GM23338 (cell line): ENCODE measurements at regions not wholly inside any gene's neighbourhood (a gene's known extent, or its start where the extent isn't known, plus 50 kb on each side); places are given as distances from the start of the nearest gene placed in this dataset.

ENCODE experiments used
- ATAC-seq: fragments of 200-7000 bp; cut with Tn5 transposase; 3 replicates; pipeline ENCODE4 v1.9.1; 2020
- DNase-seq: peaks from one replicate; pipeline ENCODE4 v3.0.0-alpha.2; 2015; ENCODE audit warnings: low spot score
- H2AFZ ChIP-seq: fragments of 200-600 bp; sonication (generic); 2 replicates; pipeline ENCODE4 v1.8.0; 2016; ENCODE audit warnings: antibody characterized with exemption, mild to moderate bottlenecking, moderate library complexity
- H3F3A ChIP-seq: fragments of 200-600 bp; sonication (generic); replicated peaks from 2 replicates; pipeline ENCODE4 v1.8.0; 2017; ENCODE audit warnings: antibody characterized with exemption, mixed run types, low read depth
- H3K27ac ChIP-seq: fragments of 200-600 bp; sonication (generic); 2 replicates; pipeline ENCODE4 v1.6.1; 2016; ENCODE audit warnings: low read depth
- H3K27me3 ChIP-seq: fragments of 200-600 bp; sonication (generic); 2 replicates; pipeline ENCODE4 v1.8.0; 2016; ENCODE audit warnings: mild to moderate bottlenecking, mixed run types, moderate library complexity; ENCODE audit not compliant: insufficient read depth
- H3K36me3 ChIP-seq: fragments of 200-600 bp; sonication (generic); 2 replicates; pipeline ENCODE4 v1.8.0; 2016; ENCODE audit warnings: mild to moderate bottlenecking; ENCODE audit not compliant: insufficient read depth
- H3K4me1 ChIP-seq: fragments of 200-600 bp; sonication (generic); 2 replicates; pipeline ENCODE4 v1.8.0; 2016; ENCODE audit warnings: mild to moderate bottlenecking, moderate library complexity; ENCODE audit not compliant: insufficient read depth
- H3K4me2 ChIP-seq: fragments of 200-600 bp; sonication (generic); 2 replicates; pipeline ENCODE4 v1.7.1; 2017; ENCODE audit warnings: mixed run types
- H3K4me3 ChIP-seq: fragments of 200-600 bp; sonication (generic); 2 replicates; pipeline ENCODE4 v1.6.1; 2016; ENCODE audit warnings: mixed run types
- H3K79me2 ChIP-seq: fragments of 200-600 bp; sonication (generic); replicated peaks from 2 replicates; pipeline ENCODE4 v1.8.0; 2017; ENCODE audit warnings: mild to moderate bottlenecking; ENCODE audit not compliant: insufficient read depth
- H3K9me2 ChIP-seq: fragments of 200-600 bp; sonication (generic); 2 replicates; pipeline ENCODE4 v1.8.0; 2017; ENCODE audit not compliant: insufficient read depth
- H4K20me1 ChIP-seq: fragments of 200-600 bp; sonication (generic); replicated peaks from 2 replicates; pipeline ENCODE4 v1.8.0; 2017; ENCODE audit warnings: mild to moderate bottlenecking; ENCODE audit not compliant: insufficient read depth
- H3K27ac Mint-ChIP-seq: 2 replicates; pipeline ENCODE4 v1.8.0; 2020; ENCODE audit warnings: inconsistent platforms, mild to moderate bottlenecking, moderate library complexity, mixed read lengths
- H3K27me3 Mint-ChIP-seq: 3 replicates; pipeline ENCODE4 v1.8.0; 2022; ENCODE audit warnings: low read depth, mild to moderate bottlenecking, moderate library complexity, mixed read lengths, inconsistent platforms; ENCODE audit not compliant: insufficient read depth, poor library complexity
- H3K36me3 Mint-ChIP-seq: 3 replicates; pipeline ENCODE4 v1.8.0; 2021; ENCODE audit warnings: low read depth, mild to moderate bottlenecking, inconsistent platforms, moderate library complexity, mixed read lengths
- H3K4me1 Mint-ChIP-seq: 3 replicates; pipeline ENCODE4 v1.8.0; 2020; ENCODE audit warnings: mild to moderate bottlenecking, inconsistent platforms, mixed read lengths
- H3K4me3 Mint-ChIP-seq: 3 replicates; pipeline ENCODE4 v1.8.0; 2021; ENCODE audit warnings: moderate library complexity, mild to moderate bottlenecking, inconsistent platforms, mixed read lengths
- H3K9me3 Mint-ChIP-seq: 3 replicates; pipeline ENCODE4 v1.8.0; 2020; ENCODE audit warnings: moderate library complexity, mild to moderate bottlenecking, inconsistent platforms, mixed read lengths
- CTCF ChIP-seq, 2 experiments: fragments of 200-600 bp in 1 of 2; sonication (generic) in 1 of 2; conservative IDR thresholded peaks; 2 replicates each; pipeline versions ENCODE4 v1.5.1 to v1.6.1; 2016 to 2017; ENCODE audit warnings: antibody characterized with exemption in 2 of 2, low read depth in 2 of 2, mild to moderate bottlenecking in 2 of 2, moderate library complexity in 1 of 2
- ETS1 ChIP-seq: IDR thresholded peaks from 2 replicates; pipeline ENCODE4 v1.6.1; 2016; ENCODE audit warnings: antibody characterized with exemption
- EZH2 ChIP-seq: fragments of 200-600 bp; sonication (generic); IDR thresholded peaks from one replicate; pipeline ENCODE4 v1.8.0; 2017; ENCODE audit warnings: antibody characterized with exemption, mild to moderate bottlenecking, low read depth; ENCODE audit not compliant: unreplicated experiment
- JUNB ChIP-seq: IDR thresholded peaks from one replicate; pipeline ENCODE4 v1.6.1; 2016; ENCODE audit warnings: antibody characterized with exemption; ENCODE audit not compliant: unreplicated experiment
- POLR2AphosphoS5 ChIP-seq: IDR thresholded peaks from 2 replicates; pipeline ENCODE4 v1.6.1; 2016; ENCODE audit warnings: antibody characterized with exemption, low read depth
- REST ChIP-seq: IDR thresholded peaks from one replicate; pipeline ENCODE4 v1.6.1; 2018; ENCODE audit warnings: antibody characterized with exemption; ENCODE audit not compliant: unreplicated experiment
- STAT1 ChIP-seq: IDR thresholded peaks from one replicate; pipeline ENCODE4 v1.6.1; 2016; ENCODE audit warnings: antibody characterized with exemption; ENCODE audit not compliant: unreplicated experiment
- ZNF331 ChIP-seq: fragments of 250-450 bp; sonication (Bioruptor Pico); IDR thresholded peaks from 2 replicates; pipeline ENCODE4 v1.5.0; 2020; ENCODE audit warnings: low read depth, mild to moderate bottlenecking, moderate library complexity
- ZNF462 ChIP-seq: fragments of 250-450 bp; sonication (Bioruptor Pico); IDR thresholded peaks from 2 replicates; pipeline ENCODE4 v1.5.0; 2020; ENCODE audit warnings: mild to moderate bottlenecking, moderate library complexity

GRCh38 chr7:42338231-42338915 lies 101.4 kb upstream of the GLI3 start (continued):
- TF ChIP-seq REST = no peak
- no peak for TF ChIP-seq ETS1
- no peak for TF ChIP-seq EZH2

- Histone ChIP-seq H3K27ac (no peak overlapping the region), H3F3A (no peaks in the 10 kb centered on the region), H3K36me3 (no peaks in the 10 kb centered on the region), H3K27me3 (no peaks in the 10 kb centered on the region), H3K4me1 (peaks cover 11% of the 10 kb centered on the region; the same call in 1 of the 2 replicates), H3K79me2 (no peaks in the 10 kb centered on the region), H2AFZ (peak overlapping the region; percentile 44), H3K4me3 (no peak overlapping the region), H4K20me1 (no peaks in the 10 kb centered on the region), H3K4me2 (no peak overlapping the region), H3K9me2 (no peaks in the 10 kb centered on the region)
- Mint-ChIP-seq H3K36me3 (peaks cover 6% of the 10 kb centered on the region; the same call in 2 of the 3 replicates), H3K9me3 (peaks cover 6% of the 10 kb centered on the region; the same call in 2 of the 3 replicates), H3K4me1 (peaks cover 21% of the 10 kb centered on the region), H3K27me3 (peaks cover 6% of the 10 kb centered on the region), H3K4me3 (no peak overlapping the region), H3K27ac (peak overlapping the region; percentile 80; the same call in 1 of the 2 replicates)
- ATAC-seq = peak; percentile 65
- DNase-seq = peak; percentile 46
- TF ChIP-seq CTCF (conservative IDR thresholded peaks at IDR 0.05; ENCODE audit: low read depth in 2 of 2) (no peak), JUNB (no peak), EZH2 (no peak), STAT1 (no peak), POLR2AphosphoS5 (no peak), ZNF462 (no peak), ETS1 (no peak), ZNF331 (CRISPR knock-in tag) (no peak)
Observed at GRCh38 chr7:42337225-42337905, 100.4 kb upstream of the GLI3 start.
